GM19397 (cell line): ENCODE measurements at regions not wholly inside any gene's neighbourhood (a gene's known extent, or its start where the extent isn't known, plus 50 kb on each side); places are given as distances from the start of the nearest gene placed in this dataset.
"Not testable (repeated sequence)": the region's sequence is repeated elsewhere in the genome, so short reads cannot be mapped to it uniquely, and the experiment has no call there.

Source experiments
- ATAC-seq: cut with Tn5 transposase; IDR thresholded peaks from one replicate; pipeline ENCODE4 v1.9.1; 2021; ENCODE audit warnings: mild to moderate bottlenecking, moderate library complexity; ENCODE audit not compliant: unreplicated experiment

DNA sequence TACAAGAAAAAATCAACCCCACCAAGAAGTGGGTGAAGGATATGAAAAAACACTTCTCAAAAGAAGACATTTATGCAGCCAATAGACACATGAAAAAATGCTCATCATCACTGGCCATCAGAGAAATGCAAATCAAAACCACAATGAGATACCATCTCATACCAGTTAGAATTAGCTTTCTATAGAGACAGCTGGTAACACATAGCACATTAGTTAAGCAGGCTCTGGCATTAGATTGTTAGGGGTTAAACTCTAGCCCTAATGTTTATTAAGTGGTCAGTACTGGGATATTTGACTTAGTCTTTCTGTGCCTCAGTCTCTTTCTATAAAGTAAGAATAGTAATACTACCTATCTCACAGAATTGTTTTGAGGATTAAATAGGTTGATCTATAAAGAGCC, 65.2 kb upstream of the TGFBR2 start:
- ATAC-seq = not testable (repeated sequence)

DNA sequence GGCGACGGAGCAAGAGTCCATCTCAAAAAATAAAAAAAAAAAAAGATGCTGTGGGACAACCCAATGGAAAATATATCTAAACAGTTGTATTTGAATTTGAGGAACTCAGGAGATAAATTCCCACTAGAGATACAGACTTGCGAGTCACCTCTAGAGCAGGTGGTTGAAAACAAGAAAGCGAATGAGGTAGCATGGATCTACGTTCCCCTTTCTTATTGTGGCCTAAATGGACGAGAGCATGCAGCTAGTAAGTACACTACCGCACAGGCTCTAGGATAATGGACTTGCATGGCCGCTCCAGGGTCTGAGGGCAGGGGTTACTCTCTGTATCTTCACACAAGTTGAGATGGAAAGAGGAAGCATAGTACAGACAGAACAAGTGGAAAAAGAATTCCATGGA, 63.5 kb upstream of the TGFBR2 start:
- no peak for ATAC-seq

DNA sequence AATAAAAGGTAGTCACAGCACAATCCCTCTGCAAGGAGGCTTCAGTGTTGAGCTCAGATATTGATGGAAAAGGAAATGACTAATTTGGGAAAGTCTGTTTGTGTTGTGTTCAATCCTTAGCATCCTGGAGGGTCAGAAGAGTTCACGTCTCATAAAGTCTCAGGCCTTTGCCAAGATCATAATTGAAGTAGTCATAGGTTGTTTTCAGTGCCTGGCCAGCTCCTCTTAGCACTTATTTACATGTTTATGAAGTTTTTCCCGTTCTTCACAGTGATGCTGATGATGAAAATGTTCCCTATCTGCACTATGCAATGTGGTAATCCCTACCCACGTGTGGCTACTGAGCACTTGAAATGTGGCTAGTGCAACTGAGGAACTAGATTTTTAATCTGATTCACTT, 61.6 kb upstream of the TGFBR2 start:
- ATAC-seq = no peak

DNA sequence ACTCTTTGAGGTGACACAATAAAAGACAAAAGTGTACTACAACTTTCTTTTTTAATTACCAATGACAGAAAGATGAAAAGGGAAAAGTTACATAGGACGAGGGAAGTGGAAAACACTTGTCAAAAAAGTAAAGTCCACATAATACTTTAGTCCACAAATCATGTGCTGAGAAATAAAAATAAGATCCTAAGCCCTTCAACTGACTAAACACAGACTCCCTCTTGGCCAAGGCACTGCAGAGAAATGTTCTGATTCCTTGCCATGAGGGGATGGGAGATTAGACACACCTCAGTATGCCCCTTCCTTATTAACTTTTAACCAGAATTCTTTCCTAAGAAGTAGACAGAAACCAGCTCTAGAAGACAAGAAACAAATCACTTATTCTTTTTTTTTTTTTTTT, 59.5 kb upstream of the TGFBR2 start:
- no peak for ATAC-seq

DNA sequence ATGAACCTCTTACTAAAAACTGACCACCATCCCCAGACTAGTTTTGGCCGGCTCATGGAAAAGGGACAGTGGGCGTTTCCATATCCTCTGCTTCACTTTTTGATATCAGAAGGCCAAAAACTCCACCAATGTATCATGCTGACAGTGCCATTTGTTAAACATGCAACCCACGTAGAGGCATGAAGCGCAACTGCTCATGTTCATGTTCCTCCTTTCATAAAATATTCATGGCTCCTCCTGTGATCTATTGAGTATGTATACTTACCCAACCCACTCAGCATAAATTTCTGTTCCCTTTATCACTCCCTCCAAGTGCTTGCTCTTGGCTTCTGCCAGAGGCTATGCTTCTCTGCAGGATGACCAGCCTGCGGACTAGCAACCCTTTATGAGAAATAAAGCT, 58.7 kb upstream of the TGFBR2 start:
- ATAC-seq = no peak

DNA sequence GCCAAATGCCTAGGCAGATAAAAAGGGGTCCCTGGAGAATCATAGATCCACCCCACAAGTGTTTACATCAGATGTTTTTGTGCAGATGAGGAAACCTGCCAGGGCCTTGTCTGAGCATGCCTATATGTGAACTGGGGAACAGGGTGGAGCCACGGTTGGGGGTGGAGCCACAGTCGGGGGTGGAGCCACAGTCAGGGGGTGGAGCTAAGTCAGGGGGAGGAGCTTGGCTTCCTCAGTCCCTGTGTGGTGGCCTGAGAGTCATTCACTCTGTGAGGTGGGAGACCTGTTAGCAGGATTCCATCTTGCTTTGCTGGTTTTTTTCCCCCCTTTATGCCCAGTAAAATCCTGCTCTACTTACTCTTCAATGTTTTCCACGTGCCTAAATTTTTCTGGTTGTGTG, 57.8 kb upstream of the TGFBR2 start:
- no peak for ATAC-seq

DNA sequence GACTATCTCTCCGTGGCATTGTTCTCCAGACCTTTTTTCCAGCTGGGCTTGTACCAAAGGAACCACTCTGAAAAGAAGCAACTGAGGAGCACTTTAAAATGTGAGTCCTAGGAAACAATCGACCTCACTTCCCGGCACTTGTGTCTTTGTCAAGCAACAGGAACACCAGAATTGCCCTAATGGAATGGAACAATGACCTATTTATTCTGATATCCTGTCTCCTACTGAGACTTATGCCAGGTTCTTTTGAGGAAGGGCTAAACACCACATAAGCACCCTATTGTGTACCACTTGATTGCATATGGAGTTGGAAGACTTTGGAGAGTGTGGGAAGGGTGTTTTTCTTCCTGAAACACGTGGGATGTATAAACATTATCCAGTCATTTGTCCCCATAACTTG, 56.8 kb upstream of the TGFBR2 start:
- no peak for ATAC-seq

DNA sequence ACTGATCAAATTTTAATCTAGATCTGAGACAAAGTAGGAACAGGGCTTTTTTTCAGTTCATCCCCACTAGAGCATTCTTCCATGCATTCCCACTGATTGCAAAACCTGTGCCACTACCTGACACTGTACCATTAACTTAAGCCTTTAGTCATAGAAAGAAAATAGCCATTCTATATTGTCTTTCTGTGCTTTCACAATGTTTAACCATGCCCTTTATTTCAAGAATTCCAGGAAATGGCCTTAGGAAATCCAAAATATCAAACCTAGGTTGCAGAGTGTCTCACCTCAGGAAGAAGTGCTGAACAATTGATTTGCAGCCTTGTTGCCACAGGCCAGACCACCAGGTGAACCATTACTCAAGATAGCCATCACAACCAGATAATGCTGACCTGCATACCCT, 56.2 kb upstream of the TGFBR2 start:
- ATAC-seq = no peak

DNA sequence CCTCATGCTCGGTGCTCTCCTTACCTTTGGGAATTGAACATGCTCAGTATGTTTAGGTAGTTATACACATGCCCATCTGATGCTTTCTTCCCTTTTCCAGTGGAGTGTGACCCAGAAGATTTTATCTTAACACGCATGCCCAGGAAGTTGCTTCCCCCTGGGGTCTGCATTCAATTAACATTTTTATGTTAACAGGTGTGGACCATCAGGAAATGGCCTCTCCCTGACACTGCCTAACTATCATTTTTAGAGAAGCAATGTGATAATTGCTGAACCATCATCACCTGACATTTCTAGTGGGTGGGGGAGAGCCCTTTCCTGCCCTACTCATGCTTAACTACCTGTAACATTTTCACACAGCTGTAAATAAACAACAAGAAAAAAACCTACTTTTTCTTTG, 55.1 kb upstream of the TGFBR2 start:
- no peak for ATAC-seq

DNA sequence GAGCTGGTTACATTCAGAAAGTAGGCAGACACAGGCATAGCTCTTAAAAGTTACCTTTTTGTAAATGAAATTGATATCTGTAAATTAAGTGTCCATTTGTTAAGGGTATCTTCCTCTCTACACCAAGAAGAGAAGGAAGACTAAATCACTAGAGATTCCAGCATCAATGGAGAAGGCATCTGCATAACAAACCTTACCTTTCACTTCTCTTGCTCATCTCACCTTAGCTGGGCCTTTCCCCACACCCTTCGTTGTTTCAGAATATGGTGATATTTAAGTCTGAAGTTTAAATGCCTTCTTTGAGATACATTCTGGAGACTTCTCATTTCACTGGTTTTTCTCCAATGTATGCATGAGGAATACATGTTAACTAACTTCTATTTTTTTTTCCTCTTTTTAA, 54.5 kb upstream of the TGFBR2 start:
- no peak for ATAC-seq

DNA sequence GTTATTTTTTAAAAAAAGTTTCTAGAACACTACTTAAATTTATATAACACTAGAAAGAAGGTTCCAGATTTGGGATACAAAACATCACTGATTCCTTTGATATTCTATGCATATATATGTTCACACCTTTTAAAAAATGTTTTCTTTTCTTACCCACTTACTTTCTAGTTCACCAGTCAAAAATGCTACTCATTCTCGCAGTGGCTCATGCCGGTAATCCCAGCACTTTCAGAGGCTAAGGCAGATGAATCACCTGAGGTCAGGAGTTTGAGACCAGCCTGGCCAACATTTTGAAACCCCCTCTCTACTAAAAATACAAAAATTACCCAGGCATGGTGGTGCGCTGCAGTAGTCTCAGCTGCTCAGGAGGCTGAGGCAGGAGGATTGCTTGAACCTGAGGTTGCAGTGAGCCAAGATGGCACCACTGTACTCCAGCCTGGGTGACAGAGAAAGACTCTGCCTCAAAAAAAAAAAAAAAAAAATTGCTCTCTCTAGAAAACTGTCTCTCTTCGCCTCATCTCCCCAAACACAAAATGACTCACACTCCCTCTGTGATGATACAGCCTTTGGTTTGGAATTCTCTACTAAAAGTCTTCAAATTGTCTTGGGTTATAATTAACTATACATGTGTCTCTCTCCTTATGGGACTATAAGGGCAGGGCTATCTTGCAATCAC, 52.6 kb upstream of the TGFBR2 start:
- no peak for ATAC-seq

DNA sequence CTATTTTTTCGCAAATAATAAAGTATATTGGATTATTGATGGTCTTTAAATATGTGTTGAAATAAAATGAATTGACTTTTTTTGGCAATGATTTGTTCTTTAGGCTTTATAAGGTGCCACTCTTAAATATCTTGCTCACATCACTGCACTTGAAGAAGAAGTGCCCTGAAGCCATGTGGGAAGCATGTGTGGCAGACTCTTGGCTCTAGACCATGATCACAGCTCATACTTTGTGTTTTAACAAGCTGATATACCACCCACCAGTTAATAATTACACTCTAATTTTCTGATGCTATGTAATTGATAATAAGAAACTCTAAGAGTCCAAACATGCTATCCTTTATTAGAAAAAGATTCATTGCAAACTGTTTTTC, 52.1 kb upstream of the TGFBR2 start:
- no peak for ATAC-seq

DNA sequence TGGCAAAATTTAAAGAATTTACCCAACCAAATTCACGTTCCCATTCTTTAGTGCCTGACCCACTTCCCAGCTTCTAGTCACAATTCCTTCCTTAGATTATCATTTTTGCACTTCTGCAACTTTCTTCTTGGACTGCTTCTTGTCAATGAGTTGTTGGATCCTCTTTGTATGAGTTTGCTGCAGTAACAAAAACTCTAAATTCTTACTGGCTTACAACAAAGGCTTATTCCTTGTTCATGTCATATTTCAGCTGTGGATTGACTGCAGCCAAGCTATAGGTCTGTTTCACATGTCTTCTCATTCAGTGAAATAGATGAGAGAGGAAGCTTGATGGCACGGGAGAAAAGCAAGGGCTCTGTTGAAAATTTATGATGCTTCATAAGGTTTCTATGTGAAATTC, 50.4 kb upstream of the TGFBR2 start:
- no peak for ATAC-seq
